ENCODE measurements at regions not wholly inside any gene's neighbourhood (a gene's known extent, or its start where the extent isn't known, plus 50 kb on each side); places are given as distances from the start of the nearest gene placed in this dataset.

DNA sequence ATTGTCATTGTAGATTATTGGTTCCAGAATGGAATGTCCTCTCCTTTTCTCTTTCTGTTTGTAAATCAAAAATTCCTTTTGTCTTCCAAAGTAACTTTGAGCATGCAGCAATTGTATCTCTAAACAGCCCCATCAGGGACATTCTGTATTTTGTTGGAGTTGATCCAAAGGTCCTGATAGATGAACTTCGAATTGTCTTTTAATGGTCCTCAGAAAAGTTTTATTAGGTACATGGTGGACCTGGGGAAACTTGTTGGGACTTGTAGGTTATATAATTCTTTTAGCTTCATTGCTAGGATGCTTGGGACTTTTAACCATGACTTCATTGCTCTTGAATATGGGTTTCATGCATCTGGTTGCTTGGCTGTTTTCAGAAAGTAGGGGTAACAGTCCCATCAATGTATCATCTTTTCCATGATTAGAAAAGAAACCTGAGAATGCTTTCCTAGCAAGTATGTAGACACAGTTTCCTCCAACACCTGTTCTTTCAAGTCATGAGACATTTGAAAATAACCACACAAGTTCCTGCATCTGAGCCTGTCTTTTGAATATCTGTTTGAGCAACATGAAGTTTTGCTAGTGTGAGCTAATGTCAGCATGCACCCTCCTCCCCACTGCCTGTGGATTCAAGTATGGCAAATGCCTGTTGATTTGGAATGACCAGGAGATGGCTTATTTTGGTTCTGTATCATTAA lies 413.1 kb downstream of the KCNRG start:
- Histone ChIP-seq H3K4me1 (peaks cover 15 to 26% (median 18%) of the 10 kb centered on the region in 4 donors), H3K27ac (replicated peaks in 1 of 4) (no peak overlapping the region), H3K9me3 (no peaks in the 10 kb centered on the region), H3K36me3 (no peaks in the 10 kb centered on the region), H3K27me3 (no peaks in the 10 kb centered on the region), H3K4me3 (no peak overlapping the region)
- TF ChIP-seq POLR2AphosphoS5 (IDR thresholded peaks at IDR 0.05) (no peak), EP300 (IDR thresholded peaks at IDR 0.05) (no peak), POLR2A (IDR thresholded peaks at IDR 0.05; ENCODE audit: low read depth) (no peak)
- TF ChIP-seq, protein P1, sequence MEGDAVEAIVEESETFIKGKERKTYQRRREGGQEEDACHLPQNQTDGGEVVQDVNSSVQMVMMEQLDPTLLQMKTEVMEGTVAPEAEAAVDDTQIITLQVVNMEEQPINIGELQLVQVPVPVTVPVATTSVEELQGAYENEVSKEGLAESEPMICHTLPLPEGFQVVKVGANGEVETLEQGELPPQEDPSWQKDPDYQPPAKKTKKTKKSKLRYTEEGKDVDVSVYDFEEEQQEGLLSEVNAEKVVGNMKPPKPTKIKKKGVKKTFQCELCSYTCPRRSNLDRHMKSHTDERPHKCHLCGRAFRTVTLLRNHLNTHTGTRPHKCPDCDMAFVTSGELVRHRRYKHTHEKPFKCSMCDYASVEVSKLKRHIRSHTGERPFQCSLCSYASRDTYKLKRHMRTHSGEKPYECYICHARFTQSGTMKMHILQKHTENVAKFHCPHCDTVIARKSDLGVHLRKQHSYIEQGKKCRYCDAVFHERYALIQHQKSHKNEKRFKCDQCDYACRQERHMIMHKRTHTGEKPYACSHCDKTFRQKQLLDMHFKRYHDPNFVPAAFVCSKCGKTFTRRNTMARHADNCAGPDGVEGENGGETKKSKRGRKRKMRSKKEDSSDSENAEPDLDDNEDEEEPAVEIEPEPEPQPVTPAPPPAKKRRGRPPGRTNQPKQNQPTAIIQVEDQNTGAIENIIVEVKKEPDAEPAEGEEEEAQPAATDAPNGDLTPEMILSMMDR (IDR thresholded peaks at IDR 0.05), result no peak
- 79% methylated on average over 1 of the region's 1 CpG for WGBS
- DNase-seq (ENCODE audit: extremely low spot score), result no peak
- intact Hi-C loops (cut with DNase I), result no loop called here

DNA sequence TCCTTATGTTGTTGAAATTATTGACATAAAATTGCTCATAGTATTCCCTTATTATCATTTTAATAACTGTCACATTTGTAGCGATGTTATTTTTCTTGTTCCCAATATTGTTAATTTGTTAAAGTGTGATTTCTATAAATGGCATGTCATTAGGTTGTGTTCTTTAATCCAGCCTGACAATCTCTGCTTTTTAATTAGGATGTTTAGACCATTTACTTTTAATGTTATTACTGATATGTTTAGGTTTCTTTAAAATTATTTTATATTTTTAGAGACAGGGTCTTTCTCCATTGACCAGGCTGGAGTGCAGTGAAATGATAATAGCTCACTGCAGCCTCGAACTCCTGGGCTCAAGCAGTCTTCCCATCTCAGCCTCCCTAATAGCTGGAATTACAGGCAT lies 408.5 kb downstream of the DLEU7 start:
- intact Hi-C loops (cut with DNase I), result no loop called here
- Histone ChIP-seq H3K27ac (replicated peaks in 1 of 4) (no peak overlapping the region), H3K4me3 (no peak overlapping the region), H3K4me1 (peaks cover 0 to 9% (median 2%) of the 10 kb centered on the region in 4 donors), H3K9me3 (no peaks in the 10 kb centered on the region), H3K36me3 (no peaks in the 10 kb centered on the region), H3K27me3 (no peaks in the 10 kb centered on the region)
- no peak for DNase-seq (ENCODE audit: extremely low spot score)
- WGBS, result 96% methylated on average over 2 of the region's 2 CpGs
- TF ChIP-seq, protein P1 (IDR thresholded peaks at IDR 0.05), result no peak
- TF ChIP-seq EP300 (IDR thresholded peaks at IDR 0.05) (no peak), POLR2A (IDR thresholded peaks at IDR 0.05; ENCODE audit: low read depth) (no peak), POLR2AphosphoS5 (IDR thresholded peaks at IDR 0.05) (no peak)

DNA sequence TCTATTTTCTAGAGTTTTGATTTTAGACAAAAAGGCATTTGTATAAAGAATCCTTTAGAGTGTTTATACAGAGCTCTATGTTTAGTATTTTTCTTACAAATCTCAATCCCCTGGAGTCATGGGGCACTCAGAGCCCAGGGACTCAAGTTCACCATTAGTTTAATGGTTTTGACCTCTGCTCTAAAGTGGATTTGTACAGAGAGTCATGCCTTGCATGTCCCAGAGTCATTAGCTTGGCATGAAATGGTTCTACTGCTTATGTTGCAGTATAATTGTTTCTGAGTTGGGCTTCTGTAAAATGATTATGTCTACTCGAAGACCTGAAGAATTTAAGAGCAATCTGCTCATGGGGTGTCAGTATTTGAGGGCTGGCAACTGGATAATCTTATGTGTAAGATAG lies 406.2 kb downstream of the DLEU7 start:
- TF ChIP-seq, protein P1 (IDR thresholded peaks at IDR 0.05), result no peak
- no peak for TF ChIP-seq POLR2AphosphoS5 (IDR thresholded peaks at IDR 0.05)
- Histone ChIP-seq H3K27ac (replicated peaks in 1 of 4) (no peak overlapping the region), H3K9me3 (no peaks in the 10 kb centered on the region), H3K4me3 (no peak overlapping the region), H3K27me3 (no peaks in the 10 kb centered on the region), H3K36me3 (no peaks in the 10 kb centered on the region), H3K4me1 (peaks cover 0 to 9% (median 2%) of the 10 kb centered on the region in 4 donors)
- DNase-seq (ENCODE audit: extremely low spot score), result no peak
- intact Hi-C loops (cut with DNase I), result no loop called here
- WGBS, result 79% methylated on average over 1 of the region's 1 CpG

DNA sequence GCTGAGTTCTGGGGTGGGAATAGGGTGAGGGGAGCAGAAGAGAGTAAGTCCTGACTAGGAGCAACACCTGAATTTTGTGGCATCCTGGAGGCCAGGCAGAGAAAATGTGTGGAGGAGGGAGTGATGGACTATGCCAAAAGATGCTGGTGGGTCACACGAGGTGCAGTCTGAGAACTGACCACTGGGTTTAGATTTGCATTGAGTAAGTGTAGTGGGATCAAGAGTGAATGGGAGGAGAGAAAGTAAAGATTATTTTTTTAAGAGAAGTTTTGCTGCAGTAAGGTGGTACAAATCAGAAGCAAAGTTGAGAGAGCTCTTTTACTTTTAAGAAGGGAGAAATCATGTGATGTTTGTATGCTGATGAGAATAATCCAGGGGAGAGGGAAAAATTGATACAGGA lies 405.1 kb downstream of the DLEU7 start:
- H3K9me3 ChIP-seq, result no peaks in the 10 kb centered on the region
- no peak for DNase-seq (ENCODE audit: extremely low spot score)
- H3K36me3 ChIP-seq, result no peaks in the 10 kb centered on the region
- WGBS, result 88% methylated on average over 1 of the region's 1 CpG
- TF ChIP-seq EP300 (IDR thresholded peaks at IDR 0.05) (no peak), POLR2AphosphoS5 (IDR thresholded peaks at IDR 0.05) (no peak), POLR2A (IDR thresholded peaks at IDR 0.05; ENCODE audit: low read depth) (no peak)
- TF ChIP-seq, protein P1 (IDR thresholded peaks at IDR 0.05), result no peak
- H3K27ac ChIP-seq (replicated peaks in 1 of 4), result no peak overlapping the region
- intact Hi-C loops (cut with DNase I), result no loop called here
- H3K4me3 ChIP-seq, result no peak overlapping the region
- H3K27me3 ChIP-seq, result no peaks in the 10 kb centered on the region
- peaks cover 0 to 9% (median 2%) of the 10 kb centered on the region in 4 donors for H3K4me1 ChIP-seq

DNA sequence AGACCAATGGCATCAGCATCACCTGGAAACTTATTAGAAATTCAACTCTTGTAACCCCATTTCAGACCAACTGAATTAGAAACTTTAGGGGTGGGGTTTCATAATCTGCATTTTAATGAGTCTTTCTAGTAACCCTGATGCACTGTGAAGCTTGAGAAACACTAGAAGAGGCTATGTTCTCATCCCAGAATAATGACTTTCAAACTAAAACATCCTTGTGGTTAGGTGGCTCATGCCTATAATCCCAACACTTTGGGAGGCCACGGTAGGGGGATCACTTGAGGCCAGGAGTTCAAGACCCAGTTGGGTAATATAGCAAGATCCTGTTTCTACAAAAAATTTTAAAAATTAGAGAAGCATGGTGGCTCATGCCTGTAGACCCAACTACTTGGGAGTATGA lies 402.4 kb downstream of the DLEU7 start:
- no peak for DNase-seq (ENCODE audit: extremely low spot score)
- Histone ChIP-seq H3K27ac (replicated peaks in 1 of 4) (no peak overlapping the region), H3K36me3 (no peaks in the 10 kb centered on the region), H3K4me1 (peaks cover 0 to 19% (median 10%) of the 10 kb centered on the region in 4 donors), H3K9me3 (no peaks in the 10 kb centered on the region), H3K27me3 (no peaks in the 10 kb centered on the region), H3K4me3 (no peak overlapping the region)
- intact Hi-C loops (cut with DNase I), result no loop called here
- WGBS, result 100% methylated on average over 1 of the region's 1 CpG
- TF ChIP-seq EP300 (IDR thresholded peaks at IDR 0.05) (no peak), POLR2AphosphoS5 (IDR thresholded peaks at IDR 0.05) (no peak), POLR2A (IDR thresholded peaks at IDR 0.05; ENCODE audit: low read depth) (no peak)
- TF ChIP-seq, protein P1 (IDR thresholded peaks at IDR 0.05), result no peak

Measured in esophagus muscularis mucosa (tissue), 4 donors.